GM19397 (cell line): ENCODE measurements at regions not wholly inside any gene's neighbourhood (a gene's known extent, or its start where the extent isn't known, plus 50 kb on each side); places are given as distances from the start of the nearest gene placed in this dataset.

Experiments used
- ATAC-seq: cut with Tn5 transposase; IDR thresholded peaks from one replicate; pipeline ENCODE4 v1.9.1; 2021; ENCODE audit warnings: mild to moderate bottlenecking, moderate library complexity; ENCODE audit not compliant: unreplicated experiment

DNA sequence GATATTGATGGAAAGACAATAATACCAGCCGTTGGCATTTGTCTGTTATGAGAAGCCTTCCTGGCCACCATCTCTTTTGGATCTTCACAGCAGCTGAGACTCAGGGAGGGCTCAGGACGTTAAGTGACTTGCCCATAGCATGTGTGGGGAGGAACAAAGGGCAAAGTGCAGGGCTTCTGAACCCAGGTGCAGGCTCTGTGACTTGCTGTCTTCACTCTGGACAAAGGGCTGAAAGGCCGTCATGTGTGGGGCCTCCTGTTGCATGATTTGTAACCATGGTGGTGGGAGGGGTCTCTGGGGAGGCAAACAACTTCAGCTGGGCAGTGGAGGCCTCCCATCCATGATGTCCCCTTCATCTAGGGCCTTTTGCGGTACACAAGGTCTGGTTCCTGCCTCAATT is 65.5 kb upstream of the SIX2 start:
- no peak for ATAC-seq

DNA sequence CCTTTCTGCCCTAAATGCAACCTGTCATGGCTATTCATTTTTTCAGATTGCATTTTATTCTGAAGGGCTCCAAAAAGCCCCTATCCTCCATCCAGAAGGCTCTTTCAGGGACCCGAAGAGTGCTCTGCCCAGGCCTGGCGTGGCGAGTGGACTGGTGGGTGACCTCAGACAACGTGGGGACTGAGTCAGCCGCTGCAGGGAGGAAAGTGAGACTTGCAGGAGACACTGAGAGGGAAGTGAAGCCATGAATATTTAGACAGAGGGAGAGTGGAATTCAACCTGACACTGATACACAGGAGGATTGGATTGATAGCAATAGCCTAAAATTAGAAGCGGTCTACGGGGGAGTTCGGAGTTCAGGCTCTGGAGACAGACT is 63.6 kb upstream of the SIX2 start:
- no peak for ATAC-seq

DNA sequence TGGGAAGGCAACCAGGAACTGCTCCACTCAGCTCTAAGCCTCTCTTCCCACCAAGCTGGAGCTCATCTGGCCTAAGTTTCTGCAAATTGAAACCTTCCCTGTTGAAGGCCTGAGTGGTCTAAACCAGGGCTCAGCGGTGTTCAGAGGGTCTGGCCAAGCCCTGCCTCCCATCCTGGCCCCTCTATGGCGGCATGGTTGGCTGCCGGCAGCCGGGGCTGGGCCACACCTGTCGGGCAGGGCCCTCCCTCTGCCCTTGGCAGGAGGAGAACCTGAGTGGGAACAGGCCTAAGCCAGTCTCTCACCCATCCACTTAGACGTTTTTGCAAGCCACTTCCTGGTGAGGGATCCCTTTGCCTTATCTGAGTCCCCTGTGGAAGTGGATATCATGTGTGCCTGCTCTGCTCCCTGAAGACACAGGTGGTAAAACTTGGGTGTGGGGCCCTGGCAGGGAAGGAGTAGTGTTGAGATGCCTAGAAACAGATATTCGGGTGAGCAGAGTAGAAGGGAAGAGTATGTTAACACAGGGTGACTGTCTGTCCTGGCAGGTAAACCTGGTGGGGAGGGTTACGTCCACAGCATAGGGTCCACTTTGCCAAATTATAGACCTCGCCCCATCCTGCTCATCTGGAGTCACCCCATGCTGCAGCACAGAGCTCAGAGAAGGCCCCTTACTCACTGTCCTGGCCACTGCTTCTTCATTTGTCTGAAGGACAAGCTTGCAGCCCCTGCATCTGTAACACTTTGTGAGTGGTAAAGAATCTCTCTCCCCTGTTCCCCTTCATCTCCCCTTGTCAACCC is 63.0 kb upstream of the SIX2 start:
- no peak for ATAC-seq

DNA sequence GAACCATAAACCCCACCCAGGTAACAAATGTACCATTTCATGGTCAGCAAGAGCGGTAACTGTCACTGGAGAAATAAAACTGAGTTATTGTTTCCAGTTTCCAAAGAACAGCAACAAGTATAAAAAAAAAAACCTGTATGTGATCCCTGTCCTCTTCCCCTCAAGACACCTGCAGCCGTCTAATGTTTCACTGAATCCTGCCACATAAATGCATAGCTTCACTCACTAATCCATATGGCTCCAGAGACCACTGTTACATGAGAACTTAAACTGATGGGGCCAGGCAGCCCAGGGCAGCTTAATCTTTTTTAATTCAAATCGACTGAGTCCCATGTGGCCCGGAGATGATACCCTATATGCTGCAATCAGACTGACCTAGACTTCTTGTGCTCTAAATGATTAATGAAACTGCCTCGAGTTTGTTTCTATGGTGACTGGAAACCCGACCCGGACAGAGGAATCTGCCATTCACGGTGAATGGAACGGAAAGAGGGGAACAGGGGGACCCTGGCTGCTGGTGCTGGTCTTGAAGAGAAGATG is 60.9 kb upstream of the SIX2 start:
- no peak for ATAC-seq

DNA sequence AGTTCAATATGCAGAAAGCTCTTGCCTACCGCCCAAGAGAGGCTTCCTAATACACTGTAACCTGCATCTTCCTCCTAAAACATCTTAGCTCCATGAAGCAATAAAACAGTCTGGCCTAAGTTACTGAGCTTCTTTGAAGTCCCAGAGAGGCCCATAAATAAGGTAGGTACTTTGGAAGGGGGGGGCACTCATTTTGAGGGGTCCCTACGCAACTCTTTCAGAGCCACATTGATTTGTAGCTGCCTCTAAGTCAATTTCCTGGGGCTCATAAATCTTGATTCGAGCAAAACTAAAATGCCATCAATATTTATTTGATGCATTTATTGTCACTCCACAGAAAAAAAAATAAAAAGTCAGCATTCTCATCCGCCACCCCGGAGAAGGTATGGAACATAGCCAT is 60.4 kb upstream of the SIX2 start:
- no peak for ATAC-seq

DNA sequence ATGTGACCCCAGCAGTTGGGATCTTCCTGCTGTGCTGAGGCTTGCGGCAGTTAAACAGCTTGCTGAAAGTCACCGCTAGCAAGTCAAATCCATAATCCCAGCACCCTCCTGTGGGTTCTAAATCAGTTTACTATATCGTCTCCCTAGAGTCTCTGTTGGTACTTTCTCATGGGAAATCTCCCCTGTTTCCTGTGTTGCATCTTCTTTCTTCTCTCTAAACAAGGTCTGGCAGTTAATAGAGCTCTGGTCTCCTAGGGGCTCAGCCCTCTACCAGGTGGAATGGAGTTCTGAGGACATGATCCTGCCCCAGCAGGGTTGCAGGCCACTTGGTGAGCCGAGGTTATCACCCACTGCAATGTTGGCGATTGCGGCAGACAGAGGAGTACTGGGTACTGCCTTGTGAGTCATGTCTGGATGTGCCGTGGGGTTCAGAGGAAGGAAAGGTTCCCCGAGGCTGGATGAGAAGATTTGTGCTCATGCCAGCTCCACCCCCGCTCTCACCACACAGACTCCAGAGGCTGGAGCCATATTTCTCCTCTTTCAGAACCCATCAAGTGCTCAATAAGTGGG is 59.4 kb upstream of the SIX2 start:
- ATAC-seq, result no peak

DNA sequence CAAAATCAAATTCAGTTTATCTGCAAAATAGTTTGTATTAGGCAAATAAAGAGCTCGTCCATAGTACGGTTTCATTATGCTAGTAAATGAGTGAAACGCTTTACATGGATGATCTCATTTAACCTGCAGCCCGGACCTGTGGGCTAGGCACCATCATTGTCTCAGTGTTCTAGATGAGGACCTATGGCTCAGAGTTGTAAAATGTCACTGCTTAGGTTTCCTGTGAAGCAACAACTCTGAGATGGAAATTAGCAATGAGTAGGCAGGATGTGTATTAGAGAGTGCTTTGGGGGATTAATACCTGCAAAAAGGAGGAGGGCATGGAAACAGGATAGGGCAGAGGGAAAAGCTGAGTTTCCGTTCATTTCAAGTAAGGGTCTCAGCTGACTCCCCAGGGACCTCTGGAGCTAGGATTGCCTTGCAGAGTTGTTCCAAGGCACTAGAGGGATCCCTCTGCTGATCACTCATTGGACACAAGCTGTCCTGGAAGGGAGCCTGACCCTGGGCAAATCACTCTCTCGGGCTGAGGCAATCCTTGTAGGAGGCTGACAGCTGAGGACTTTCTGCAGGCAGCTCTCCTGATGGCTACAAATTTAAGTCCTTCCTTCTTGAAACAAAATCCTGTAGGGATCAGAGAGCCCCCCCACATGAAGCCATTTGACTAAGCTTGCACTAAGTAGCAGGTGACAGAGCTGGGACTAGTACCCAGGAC is 58.8 kb upstream of the SIX2 start:
- ATAC-seq, result no peak
